A673 (cell line): ENCODE measurements at regions not wholly inside any gene's neighbourhood (a gene's known extent, or its start where the extent isn't known, plus 50 kb on each side); places are given as distances from the start of the nearest gene placed in this dataset.

Experiments
- BruUV-seq: library from RNA; stranded (reverse); fragments of 400-500 nt; replicated peaks from 2 replicates; lab custom pipeline; 2021; lab: Mats Ljungman, UMichigan
- CTCF ChIA-PET: fragments of 300-600 bp; sonication (Branson Sonifier 250); formaldehyde crosslinking; loops from one replicate; lab custom pipeline; 2022; ENCODE audit warnings: antibody characterized with exemption; lab: Charles Lee
- POLR2A ChIA-PET: fragments of 300-600 bp; sonication (Branson Sonifier 250); formaldehyde crosslinking; loops from one replicate; lab custom pipeline; 2022; ENCODE audit warnings: antibody characterized with exemption; ENCODE audit not compliant: low non-redundant PET; lab: Charles Lee
- DNase-seq: peaks from one replicate; pipeline ENCODE4 v3.0.0-alpha.2; 2015; ENCODE audit warnings: low spot score
- H3K27ac ChIP-seq: fragments of 200-600 bp; sonication (generic); 2 replicates; pipeline ENCODE4 v1.5.1; 2016; ENCODE audit warnings: mixed run types, low read depth, mild to moderate bottlenecking, mixed read lengths, antibody characterized with exemption, low read length; ENCODE audit not compliant: poor library complexity, severe bottlenecking
- H3K27me3 ChIP-seq: fragments of 200-600 bp; sonication (generic); replicated peaks from 2 replicates; pipeline ENCODE4 v1.6.1; 2017; ENCODE audit warnings: mixed run types, low read depth, mild to moderate bottlenecking, mixed read lengths, antibody characterized with exemption, low read length; ENCODE audit not compliant: insufficient read depth, poor library complexity
- H3K36me3 ChIP-seq: fragments of 200-600 bp; sonication (generic); 2 replicates; pipeline ENCODE4 v1.6.1; 2016; ENCODE audit warnings: mixed run types, mild to moderate bottlenecking, mixed read lengths, antibody characterized with exemption, low read length; ENCODE audit not compliant: insufficient read depth, poor library complexity, severe bottlenecking
- H3K4me1 ChIP-seq: fragments of 200-600 bp; sonication (generic); 2 replicates; pipeline ENCODE4 v1.6.1; 2017; ENCODE audit warnings: mixed run types, mild to moderate bottlenecking, mixed read lengths, antibody characterized with exemption, low read length; ENCODE audit not compliant: insufficient read depth, poor library complexity, severe bottlenecking
- H3K4me3 ChIP-seq: fragments of 200-600 bp; sonication (generic); 2 replicates; pipeline ENCODE4 v1.5.1; 2016; ENCODE audit warnings: low read depth, mixed run types, mild to moderate bottlenecking, mixed read lengths, low read length; ENCODE audit not compliant: poor library complexity, severe bottlenecking
- H3K9me3 ChIP-seq: fragments of 200-600 bp; sonication (generic); 2 replicates; pipeline ENCODE4 v1.6.1; 2016; ENCODE audit warnings: mixed run types, low read depth, mild to moderate bottlenecking, mixed read lengths, antibody characterized with exemption, low read length; ENCODE audit not compliant: poor library complexity, severe bottlenecking
- EZH2 ChIP-seq: fragments of 200-600 bp; sonication (generic); IDR thresholded peaks from 2 replicates; pipeline ENCODE4 v1.6.1; 2017; ENCODE audit warnings: borderline replicate concordance, low read depth, mild to moderate bottlenecking, mixed read lengths, antibody characterized with exemption, low read length; ENCODE audit not compliant: poor library complexity, severe bottlenecking
- intact Hi-C: fragments of 100-400 bp; cut with micrococcal nuclease; formaldehyde crosslinking; loops from one replicate; pipeline ENCODE4 v1.10.0; 2022; ENCODE audit not compliant: unreplicated experiment
- TF ChIP-seq, protein P1 (sequence below): fragments of 300-800, 200-600 bp; sonication (generic); conservative IDR thresholded peaks from 2 replicates; pipeline ENCODE4 v1.5.1; 2017; ENCODE audit warnings: low read depth, mild to moderate bottlenecking, antibody characterized with exemption, low read length, moderate library complexity, mixed read lengths

DNA sequence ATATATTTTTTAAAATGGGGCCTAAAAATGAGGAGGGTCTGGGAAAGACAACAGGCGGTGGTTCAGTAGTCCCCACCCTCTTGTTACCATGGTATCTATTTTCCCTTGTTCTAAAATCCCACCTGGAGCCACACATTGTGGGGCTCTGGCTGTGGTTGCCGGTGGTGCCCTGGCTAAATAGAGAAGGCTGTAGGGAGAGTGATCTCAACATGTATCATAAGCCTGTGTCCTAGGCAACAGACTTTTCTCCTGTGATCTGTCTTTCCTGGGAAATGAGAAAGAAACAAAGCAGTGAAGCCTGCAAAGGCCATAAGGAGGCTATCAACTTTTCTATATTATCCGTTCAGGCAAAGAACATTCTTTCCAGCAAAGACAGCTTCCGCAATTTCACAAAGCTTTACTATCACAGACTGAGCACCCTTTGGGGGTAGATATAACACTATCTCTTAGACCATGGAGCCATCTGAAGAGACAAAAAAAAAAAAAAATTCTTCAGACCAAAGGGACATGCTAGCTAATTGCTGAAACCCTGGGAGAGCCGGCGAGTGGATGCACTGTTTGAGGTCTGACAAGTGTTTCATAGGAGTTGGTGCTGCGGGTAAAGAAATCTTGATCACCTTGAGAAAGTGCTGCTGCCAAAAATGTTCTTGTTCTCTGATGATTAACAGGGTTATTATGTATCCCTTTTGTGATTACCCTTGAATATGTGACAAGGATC, 879.2 kb upstream of the DDX18 start:
- ChIA-PET POLR2A (no interaction called here), CTCF (no interaction called here)
- H3K36me3 ChIP-seq = no peaks in the 10 kb centered on the region
- no peaks in the 10 kb centered on the region for H3K27me3 ChIP-seq
- H3K9me3 ChIP-seq = peaks cover 6% of the 10 kb centered on the region
- no peak for DNase-seq
- TF ChIP-seq, protein P1, sequence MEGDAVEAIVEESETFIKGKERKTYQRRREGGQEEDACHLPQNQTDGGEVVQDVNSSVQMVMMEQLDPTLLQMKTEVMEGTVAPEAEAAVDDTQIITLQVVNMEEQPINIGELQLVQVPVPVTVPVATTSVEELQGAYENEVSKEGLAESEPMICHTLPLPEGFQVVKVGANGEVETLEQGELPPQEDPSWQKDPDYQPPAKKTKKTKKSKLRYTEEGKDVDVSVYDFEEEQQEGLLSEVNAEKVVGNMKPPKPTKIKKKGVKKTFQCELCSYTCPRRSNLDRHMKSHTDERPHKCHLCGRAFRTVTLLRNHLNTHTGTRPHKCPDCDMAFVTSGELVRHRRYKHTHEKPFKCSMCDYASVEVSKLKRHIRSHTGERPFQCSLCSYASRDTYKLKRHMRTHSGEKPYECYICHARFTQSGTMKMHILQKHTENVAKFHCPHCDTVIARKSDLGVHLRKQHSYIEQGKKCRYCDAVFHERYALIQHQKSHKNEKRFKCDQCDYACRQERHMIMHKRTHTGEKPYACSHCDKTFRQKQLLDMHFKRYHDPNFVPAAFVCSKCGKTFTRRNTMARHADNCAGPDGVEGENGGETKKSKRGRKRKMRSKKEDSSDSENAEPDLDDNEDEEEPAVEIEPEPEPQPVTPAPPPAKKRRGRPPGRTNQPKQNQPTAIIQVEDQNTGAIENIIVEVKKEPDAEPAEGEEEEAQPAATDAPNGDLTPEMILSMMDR = no peak
- no peak for TF ChIP-seq EZH2
- H3K4me3 ChIP-seq = no peak overlapping the region
- no peak overlapping the region for H3K27ac ChIP-seq
- BruUV-seq = no TSS peak
- intact Hi-C loops = no loop called here
- no peaks in the 10 kb centered on the region for H3K4me1 ChIP-seq

DNA sequence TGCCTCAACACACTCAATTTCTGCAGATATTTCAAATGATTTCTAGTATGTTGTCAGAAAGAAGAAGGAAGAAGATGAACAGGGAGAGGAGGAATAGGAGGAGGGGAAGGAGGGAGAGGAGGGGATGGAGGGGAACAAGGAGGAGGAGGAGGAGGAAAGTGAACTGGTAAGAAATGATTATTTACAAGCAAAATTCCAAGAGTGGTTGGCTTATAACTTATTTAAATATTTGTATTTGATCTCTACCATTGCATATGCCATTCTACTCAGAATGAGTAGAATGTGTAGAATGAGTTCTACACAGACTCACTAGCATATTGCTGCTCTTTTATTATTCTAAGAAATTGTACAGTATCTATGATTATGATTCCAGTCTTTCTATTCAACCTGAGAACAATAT, 866.2 kb upstream of the DDX18 start:
- POLR2A ChIA-PET = no interaction called here
- Histone ChIP-seq H3K36me3 (no peaks in the 10 kb centered on the region), H3K27me3 (no peaks in the 10 kb centered on the region), H3K27ac (no peak overlapping the region), H3K4me1 (no peaks in the 10 kb centered on the region), H3K4me3 (no peak overlapping the region), H3K9me3 (peaks cover 3% of the 10 kb centered on the region)
- intact Hi-C loops = no loop called here
- no TSS peak for BruUV-seq
- no peak for DNase-seq
- no peak for TF ChIP-seq EZH2
- TF ChIP-seq, protein P1 = no peak
- CTCF ChIA-PET = no interaction called here

DNA sequence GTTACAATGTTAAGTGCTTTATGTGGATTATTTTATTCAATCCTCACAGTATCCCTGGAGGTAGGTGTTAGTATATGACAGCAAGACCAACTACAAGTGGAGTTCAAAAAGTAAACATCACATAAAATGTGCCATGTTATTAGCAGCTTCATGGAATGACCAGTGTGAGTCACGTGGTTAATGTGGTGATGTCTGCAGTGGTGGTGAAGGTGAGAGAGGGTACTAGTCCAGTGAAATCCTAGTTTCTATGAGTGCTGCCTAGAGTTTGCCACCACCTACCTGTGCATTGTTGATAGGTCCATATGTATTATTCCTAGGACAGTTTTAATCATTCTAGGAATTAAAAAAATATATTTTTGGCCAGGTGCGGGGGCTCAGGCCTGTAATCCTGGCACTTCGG, 865.2 kb upstream of the DDX18 start:
- POLR2A ChIA-PET = no interaction called here
- CTCF ChIA-PET = no interaction called here
- intact Hi-C loops = no loop called here
- no peak for DNase-seq
- H3K9me3 ChIP-seq = no peaks in the 10 kb centered on the region
- H3K36me3 ChIP-seq = no peaks in the 10 kb centered on the region
- no peaks in the 10 kb centered on the region for H3K4me1 ChIP-seq
- no peaks in the 10 kb centered on the region for H3K27me3 ChIP-seq
- H3K27ac ChIP-seq = no peak overlapping the region
- BruUV-seq = no TSS peak
- TF ChIP-seq, protein P1 = no peak
- TF ChIP-seq EZH2 = no peak
- H3K4me3 ChIP-seq = no peak overlapping the region
